Osteoblast (primary cell): ENCODE measurements at regions not wholly inside any gene's neighbourhood (a gene's known extent, or its start where the extent isn't known, plus 50 kb on each side); places are given as distances from the start of the nearest gene placed in this dataset.

Source experiments
- DNase-seq: peaks from one replicate; pipeline ENCODE4 v3.0.0; 2011; ENCODE audit warnings: low spot score, mixed read lengths; ENCODE audit not compliant: insufficient read length; ENCODE audit errors: missing footprints
- H2AFZ ChIP-seq: 2 replicates; pipeline ENCODE4 v1.6.0; 2011; ENCODE audit warnings: mild to moderate bottlenecking, low read length
- H3K27ac ChIP-seq: 2 replicates; pipeline ENCODE4 v1.5.1; 2011; ENCODE audit warnings: mild to moderate bottlenecking, low read depth, low read length, moderate library complexity
- H3K27me3 ChIP-seq: 2 replicates; pipeline ENCODE4 v1.6.0; 2012; ENCODE audit warnings: mild to moderate bottlenecking, control low read depth, inconsistent platforms, low read length, moderate library complexity; ENCODE audit not compliant: insufficient read depth
- H3K36me3 ChIP-seq: 2 replicates; pipeline ENCODE4 v1.5.1; 2011; ENCODE audit warnings: mild to moderate bottlenecking, low read length, control low read depth, moderate library complexity; ENCODE audit not compliant: insufficient read depth
- H3K4me1 ChIP-seq: 2 replicates; pipeline ENCODE4 v1.5.1; 2011; ENCODE audit warnings: mild to moderate bottlenecking, low read length, control low read depth, moderate library complexity; ENCODE audit not compliant: insufficient read depth
- H3K4me2 ChIP-seq: 2 replicates; pipeline ENCODE4 v1.6.0; 2011; ENCODE audit warnings: mild to moderate bottlenecking, low read length; ENCODE audit not compliant: insufficient read depth
- H3K4me3 ChIP-seq: fragments of 200-600 bp; sonication (generic); 3 replicates; pipeline ENCODE4 v1.5.1; 2012; ENCODE audit warnings: mild to moderate bottlenecking, low read length, inconsistent platforms; ENCODE audit not compliant: insufficient read depth
- H3K79me2 ChIP-seq: 2 replicates; pipeline ENCODE4 v1.6.0; 2012; ENCODE audit warnings: mild to moderate bottlenecking, low read length, control low read depth, inconsistent platforms; ENCODE audit not compliant: insufficient read depth
- H3K9me3 ChIP-seq: 2 replicates; pipeline ENCODE4 v1.5.1; 2011; ENCODE audit warnings: low read depth, low read length, control low read depth
- H4K20me1 ChIP-seq: 2 replicates; pipeline ENCODE4 v1.6.0; 2012; ENCODE audit warnings: mild to moderate bottlenecking, low read length, control low read depth; ENCODE audit not compliant: insufficient read depth
- CTCF ChIP-seq: IDR thresholded peaks from 2 replicates; pipeline ENCODE4 v1.5.1; 2011; ENCODE audit warnings: mild to moderate bottlenecking, low read depth, low read length, moderate library complexity; ENCODE audit errors: extremely low read depth

- H3K4me3 ChIP-seq = no peak overlapping the region
- H3K79me2 ChIP-seq = no peaks in the 10 kb centered on the region
- no peaks in the 10 kb centered on the region for H3K4me1 ChIP-seq
- no peaks in the 10 kb centered on the region for H3K36me3 ChIP-seq
- H3K27me3 ChIP-seq = no peaks in the 10 kb centered on the region
- H3K27ac ChIP-seq = no peak overlapping the region
- H3K9me3 ChIP-seq = no peaks in the 10 kb centered on the region
- no peak for TF ChIP-seq CTCF
- no peak for DNase-seq
- H4K20me1 ChIP-seq = no peaks in the 10 kb centered on the region
- no peak overlapping the region for H2AFZ ChIP-seq
- H3K4me2 ChIP-seq = no peak overlapping the region
These were observed 500.4 kb upstream of the CDIN1 start for GRCh38 chr15:36079021-36079420.

- Histone ChIP-seq H4K20me1 (no peaks in the 10 kb centered on the region), H3K4me3 (no peak overlapping the region), H3K4me1 (no peaks in the 10 kb centered on the region), H3K79me2 (no peaks in the 10 kb centered on the region), H3K27ac (no peak overlapping the region), H3K9me3 (no peaks in the 10 kb centered on the region), H3K27me3 (no peaks in the 10 kb centered on the region), H3K4me2 (no peak overlapping the region), H2AFZ (no peak overlapping the region), H3K36me3 (no peaks in the 10 kb centered on the region)
- no peak for DNase-seq
- TF ChIP-seq CTCF = no peak
These were observed 498.7 kb upstream of the CDIN1 start for GRCh38 chr15:36080759-36081158.

GRCh38 chr15:36090286-36090946 is 489.0 kb upstream of the CDIN1 start:
- no peaks in the 10 kb centered on the region for H3K27me3 ChIP-seq
- H2AFZ ChIP-seq = no peak overlapping the region
- no peaks in the 10 kb centered on the region for H3K36me3 ChIP-seq
- no peak overlapping the region for H3K4me2 ChIP-seq
- H3K79me2 ChIP-seq = no peaks in the 10 kb centered on the region
- H3K4me3 ChIP-seq = no peak overlapping the region
- no peak for DNase-seq
- no peak for TF ChIP-seq CTCF
- H4K20me1 ChIP-seq = no peaks in the 10 kb centered on the region
- H3K4me1 ChIP-seq = no peaks in the 10 kb centered on the region
- H3K27ac ChIP-seq = no peak overlapping the region
- H3K9me3 ChIP-seq = no peaks in the 10 kb centered on the region

GRCh38 chr15:36106640-36107335 is 472.6 kb upstream of the CDIN1 start:
- Histone ChIP-seq H3K4me2 (no peak overlapping the region), H3K79me2 (no peaks in the 10 kb centered on the region), H2AFZ (no peak overlapping the region), H3K4me1 (no peaks in the 10 kb centered on the region), H3K9me3 (no peaks in the 10 kb centered on the region), H3K4me3 (no peak overlapping the region), H3K27ac (no peak overlapping the region), H4K20me1 (no peaks in the 10 kb centered on the region), H3K27me3 (no peaks in the 10 kb centered on the region), H3K36me3 (no peaks in the 10 kb centered on the region)
- no peak for TF ChIP-seq CTCF
- DNase-seq = no peak
